SK-N-SH (cell line): ENCODE measurements at regions not wholly inside any gene's neighbourhood (a gene's known extent, or its start where the extent isn't known, plus 50 kb on each side); places are given as distances from the start of the nearest gene placed in this dataset.

Source experiments
- CTCF ChIA-PET: fragments of 300-600, 350-600 bp; formaldehyde crosslinking; extraction: SDS; loops from one replicate; lab custom pipeline; 2021; lab: Yijun Ruan, JAX
- POLR2A ChIA-PET: fragments of 350-600 bp; sonication (Branson Sonifier 250); formaldehyde crosslinking; extraction: SDS; loops from one replicate; lab custom pipeline; 2020; ENCODE audit warnings: antibody characterized with exemption, inconsistent platforms; lab: Yijun Ruan, JAX
- DNase-seq: peaks from one replicate; pipeline ENCODE4 v3.0.0; 2012
- H2AFZ ChIP-seq: fragments of 200-600 bp; sonication (generic); 2 replicates; pipeline ENCODE4 v1.8.1; 2016; ENCODE audit warnings: antibody characterized with exemption, mild to moderate bottlenecking, low read depth
- H3F3A ChIP-seq: fragments of 200-600 bp; sonication (generic); replicated peaks from 2 replicates; pipeline ENCODE3; 2016; ENCODE audit warnings: antibody characterized with exemption, mild to moderate bottlenecking; ENCODE audit not compliant: insufficient read depth
- H3K27ac ChIP-seq, 2 experiments: fragments of 200-500 bp in 1 of 2; fragments of 200-600 bp in 1 of 2; sonication (Bioruptor generic) in 1 of 2; sonication (generic), shearing (Covaris generic) in 1 of 2; 2 replicates each; pipeline versions ENCODE4 v1.5.1 to v1.6.1; 2014 to 2016; ENCODE audit warnings: low read depth in 2 of 2, inconsistent platforms in 1 of 2, low read length in 1 of 2, mild to moderate bottlenecking in 1 of 2, mixed read lengths in 1 of 2
- H3K27me3 ChIP-seq: fragments of 200-600 bp; sonication (generic), shearing (Covaris generic); 2 replicates; pipeline ENCODE4 v1.6.1; 2016; ENCODE audit warnings: mixed run types; ENCODE audit not compliant: insufficient read depth
- H3K36me3 ChIP-seq, 2 experiments: fragments of 200-500 bp in 1 of 2; fragments of 200-600 bp in 1 of 2; sonication (Bioruptor generic) in 1 of 2; sonication (generic) in 1 of 2; replicated peaks in 1 of 2; 2 replicates each; pipeline versions ENCODE3 to v1.5.1; 2014 to 2016; ENCODE audit warnings: low read length in 1 of 2, mild to moderate bottlenecking in 1 of 2; ENCODE audit not compliant: insufficient read depth in 2 of 2, control insufficient read depth in 1 of 2
- H3K4me1 ChIP-seq, 2 experiments: fragments of 200-500 bp in 1 of 2; fragments of 200-600 bp in 1 of 2; sonication (Bioruptor generic) in 1 of 2; sonication (generic), shearing (Covaris generic) in 1 of 2; 2 replicates each; pipeline versions ENCODE4 v1.5.1 to v1.6.1; 2014 to 2016; ENCODE audit warnings: low read depth in 1 of 2, low read length in 1 of 2, mixed run types in 1 of 2; ENCODE audit not compliant: insufficient read depth in 2 of 2, control insufficient read depth in 1 of 2
- H3K4me2 ChIP-seq: fragments of 200-600 bp; sonication (generic), shearing (Covaris generic); 2 replicates; pipeline ENCODE4 v1.6.1; 2017; ENCODE audit warnings: mixed run types
- H3K4me3 ChIP-seq, 2 experiments: fragments of 200-500 bp in 1 of 2; fragments of 200-600 bp in 1 of 2; sonication (Bioruptor generic) in 1 of 2; sonication (generic), shearing (Covaris generic) in 1 of 2; 2 replicates each; pipeline versions ENCODE4 v1.5.1 to v1.8.1; 2014 to 2016; ENCODE audit warnings: low read depth in 2 of 2, inconsistent platforms in 1 of 2, low read length in 1 of 2, mild to moderate bottlenecking in 1 of 2, mixed read lengths in 1 of 2, moderate library complexity in 1 of 2
- H3K79me2 ChIP-seq: fragments of 200-600 bp; sonication (generic); 2 replicates; pipeline ENCODE4 v1.8.1; 2017; ENCODE audit warnings: mild to moderate bottlenecking; ENCODE audit not compliant: insufficient read depth
- H3K9ac ChIP-seq: fragments of 200-600 bp; sonication (generic); 2 replicates; pipeline ENCODE4 v1.6.1; 2017; ENCODE audit warnings: mixed run types
- H3K9me2 ChIP-seq: fragments of 200-600 bp; sonication (generic); 2 replicates; pipeline ENCODE4 v1.6.1; 2017; ENCODE audit warnings: mixed run types
- H3K9me3 ChIP-seq: fragments of 200-600 bp; sonication (generic); 2 replicates; pipeline ENCODE4 v1.6.1; 2017; ENCODE audit warnings: mixed run types, mild to moderate bottlenecking, moderate library complexity
- H4K20me1 ChIP-seq: fragments of 200-600 bp; sonication (generic); 2 replicates; pipeline ENCODE4 v1.6.1; 2017; ENCODE audit warnings: mild to moderate bottlenecking, mixed run types; ENCODE audit not compliant: insufficient read depth
- CHD2 ChIP-seq: fragments of 150-350 bp; IDR thresholded peaks from 2 replicates; pipeline ENCODE4 v1.6.1; 2018; ENCODE audit warnings: low read length; ENCODE audit not compliant: partially characterized antibody
- ELF1 ChIP-seq: IDR thresholded peaks from 2 replicates; pipeline ENCODE4 v1.4.0; 2012
- EP300 ChIP-seq, 2 experiments: IDR thresholded peaks; 2 replicates each; pipeline versions ENCODE4 v1.4.0 to v1.6.1; 2012; ENCODE audit warnings: borderline replicate concordance in 1 of 2, low read depth in 1 of 2, low read length in 1 of 2
- FOSL2 ChIP-seq: IDR thresholded peaks from 2 replicates; pipeline ENCODE4 v1.4.0; 2012; ENCODE audit warnings: low read depth, mild to moderate bottlenecking, moderate library complexity, borderline replicate concordance
- FOXJ3 ChIP-seq: sonication (generic); formaldehyde crosslinking; IDR thresholded peaks from 2 replicates; pipeline ENCODE4 v1.5.1; 2020; ENCODE audit warnings: mild to moderate bottlenecking, missing genetic modification reagents
- GATA2 ChIP-seq: sonication (generic); formaldehyde crosslinking; IDR thresholded peaks from 2 replicates; pipeline ENCODE4 v1.5.0; 2020; ENCODE audit warnings: mild to moderate bottlenecking, missing genetic modification reagents
- IRF3 ChIP-seq: fragments of 150-350 bp; IDR thresholded peaks from 2 replicates; pipeline ENCODE4 v1.6.1; 2016; ENCODE audit warnings: mild to moderate bottlenecking, low read depth, low read length
- MEF2A ChIP-seq: IDR thresholded peaks from 2 replicates; pipeline ENCODE4 v1.4.0; 2012; ENCODE audit warnings: low read depth, borderline replicate concordance
- MXI1 ChIP-seq: IDR thresholded peaks from 2 replicates; pipeline ENCODE4 v1.6.1; 2012; ENCODE audit warnings: mild to moderate bottlenecking, low read depth, low read length, improper control_type of control experiment
- NFIC ChIP-seq: IDR thresholded peaks from 2 replicates; pipeline ENCODE4 v1.4.0; 2012; ENCODE audit warnings: borderline replicate concordance
- PBX3 ChIP-seq: IDR thresholded peaks from 2 replicates; pipeline ENCODE4; 2012
- POLR2AphosphoS5 ChIP-seq: IDR thresholded peaks from 2 replicates; pipeline ENCODE4 v1.6.1; 2012; ENCODE audit warnings: low read depth, low read length
- RAD21 ChIP-seq: IDR thresholded peaks from 2 replicates; pipeline ENCODE4 v1.6.1; 2012; ENCODE audit warnings: mild to moderate bottlenecking, low read length
- RCOR1 ChIP-seq: fragments of 150-350 bp; IDR thresholded peaks from 2 replicates; pipeline ENCODE4 v1.6.1; 2017; ENCODE audit warnings: antibody characterized with exemption, low read length
- RXRA ChIP-seq: IDR thresholded peaks from 2 replicates; pipeline ENCODE4 v1.4.0; 2012; ENCODE audit warnings: low read depth, mild to moderate bottlenecking, borderline replicate concordance
- SIN3A ChIP-seq: IDR thresholded peaks from 2 replicates; pipeline ENCODE4 v1.6.1; 2012; ENCODE audit warnings: low read depth, mild to moderate bottlenecking, low read length, moderate library complexity, borderline replicate concordance
- TCF12 ChIP-seq: IDR thresholded peaks from 2 replicates; pipeline ENCODE4 v1.4.0; 2012
- USF1 ChIP-seq: IDR thresholded peaks from 2 replicates; pipeline ENCODE4 v1.4.0; 2012; ENCODE audit warnings: low read depth, borderline replicate concordance
- YY1 ChIP-seq: IDR thresholded peaks from 2 replicates; pipeline ENCODE4 v1.4.0; 2012; ENCODE audit warnings: low read depth, mild to moderate bottlenecking
- ZBTB33 ChIP-seq: IDR thresholded peaks from 2 replicates; pipeline ENCODE4 v1.4.0; 2012; ENCODE audit warnings: low read depth, borderline replicate concordance
- WGBS: methylation state at CpG from one replicate; pipeline ENCODE4 v1.1.6; 2017; ENCODE audit warnings: low lambda C conversion rate; 5-methylcytosine and 5-hydroxymethylcytosine counted together

GRCh38 chrX:117803463-117803862 lies 313.1 kb downstream of the KLHL13 start:
- DNase-seq = no peak
- CTCF ChIA-PET = interaction anchor here (0.8 to 1.8 kb wide), 3 partner anchors 8 to 14 kb away, joined by 3 to 6 read pairs (median 3); no protein-coding TSS in a partner anchor

GRCh38 chrX:117788339-117788738 lies 328.3 kb downstream of the KLHL13 start:
- H3K4me3 ChIP-seq = no peak overlapping the region
- no peaks in the 10 kb centered on the region for H3K9me2 ChIP-seq
- no peaks in the 10 kb centered on the region for H3K36me3 ChIP-seq
- ChIA-PET CTCF (no interaction called here), POLR2A (no interaction called here)
- peak overlapping the region in 1 of 2 experiments; percentile 74; a peak in 2 of 4 replicates for H3K27ac ChIP-seq
- no peaks in the 10 kb centered on the region for H3K9me3 ChIP-seq
- no peak overlapping the region for H3K9ac ChIP-seq
- H3K27me3 ChIP-seq = no peaks in the 10 kb centered on the region
- no peaks in the 10 kb centered on the region for H4K20me1 ChIP-seq
- WGBS = 3% methylated on average over 2 of the region's 2 CpGs
- DNase-seq = peak; percentile 46
- H3K4me1 ChIP-seq = no peaks in the 10 kb centered on the region; a peak in 2 of 4 replicates
- H3K4me2 ChIP-seq = no peak overlapping the region
- no peaks in the 10 kb centered on the region for H3K79me2 ChIP-seq
- H3F3A ChIP-seq = no peaks in the 10 kb centered on the region
- no peak overlapping the region for H2AFZ ChIP-seq
- TF ChIP-seq USF1 = no peak
- TF ChIP-seq ELF1 = no peak
- TF ChIP-seq EP300 (IDR thresholded peaks at IDR 0.05; ENCODE audit: borderline replicate concordance in 1 of 2, low read depth in 1 of 2, low read length in 1 of 2) = peak in 1 of 2 experiments; percentile 93; a peak in 2 of 4 replicates
- TF ChIP-seq ZBTB33 = no peak
- TF ChIP-seq MXI1 = peak; percentile 63; the same call in 1 of the 2 replicates
- TF ChIP-seq RCOR1 = peak; percentile 87
- TF ChIP-seq CHD2 = peak; percentile 59
- peak; percentile 61; the same call in 1 of the 2 replicates for TF ChIP-seq FOXJ3
- TF ChIP-seq FOSL2 = no peak
- TF ChIP-seq GATA2 (CRISPR knock-in tag) = peak; percentile 93
- TF ChIP-seq POLR2AphosphoS5 = 0 out of 2 replicates have a peak, but pooled peaks have one; percentile 37

More at GRCh38 chrX:117803463-117803862, 313.1 kb downstream of the KLHL13 start:
- no peak overlapping the region for H3K4me2 ChIP-seq
- no peak overlapping the region for H3K4me3 ChIP-seq
- no peaks in the 10 kb centered on the region for H3K27me3 ChIP-seq
- no peak overlapping the region for H3K9ac ChIP-seq
- no peaks in the 10 kb centered on the region for H3K79me2 ChIP-seq
- no peaks in the 10 kb centered on the region for H3K9me2 ChIP-seq
- H3F3A ChIP-seq = no peaks in the 10 kb centered on the region
- no peak overlapping the region for H2AFZ ChIP-seq
- 0% methylated on average over 1 of the region's 1 CpG for WGBS
- H4K20me1 ChIP-seq = no peaks in the 10 kb centered on the region
- TF ChIP-seq RXRA (no peak), PBX3 (no peak), RAD21 (no peak), USF1 (no peak), NFIC (no peak), IRF3 (no peak), TCF12 (no peak), YY1 (no peak), RCOR1 (no peak), CHD2 (no peak), SIN3A (no peak), MEF2A (no peak)
- TF ChIP-seq, all 33 proteins: peak for 0
- Histone ChIP-seq H3K9me3 (no peaks in the 10 kb centered on the region), H3K27ac (no peak overlapping the region), H3K4me1 (no peaks in the 10 kb centered on the region), H3K36me3 (no peaks in the 10 kb centered on the region)
- POLR2A ChIA-PET = no interaction called here
